GM21737 (cell line): ENCODE measurements at regions not wholly inside any gene's neighbourhood (a gene's known extent, or its start where the extent isn't known, plus 50 kb on each side); places are given as distances from the start of the nearest gene placed in this dataset.
"Not testable (repeated sequence)": the region's sequence is repeated elsewhere in the genome, so short reads cannot be mapped to it uniquely, and the experiment has no call there.

Experiments
- ATAC-seq: cut with Tn5 transposase; IDR thresholded peaks from one replicate; pipeline ENCODE4 v1.9.1; 2021; ENCODE audit warnings: mild to moderate bottlenecking, moderate library complexity; ENCODE audit not compliant: unreplicated experiment

- ATAC-seq, result no peak
These were observed 81.4 kb downstream of the RERGL start for GRCh38 chr12:18008642-18009041.

GRCh38 chr12:17999174-17999801 lies 90.7 kb downstream of the RERGL start:
- ATAC-seq, result no peak

GRCh38 chr12:17992002-17992656 lies 97.9 kb downstream of the RERGL start:
- ATAC-seq, result peak; percentile 91

- ATAC-seq, result no peak
These were observed 107.4 kb downstream of the RERGL start for GRCh38 chr12:17982556-17982955.

GRCh38 chr12:17976202-17976601 lies 113.8 kb downstream of the RERGL start:
- ATAC-seq, result no peak

GRCh38 chr12:17975763-17976162 lies 114.2 kb downstream of the RERGL start:
- no peak for ATAC-seq

GRCh38 chr12:17975239-17975638 lies 114.8 kb downstream of the RERGL start:
- no peak for ATAC-seq

GRCh38 chr12:17971850-17972249 lies 118.1 kb downstream of the RERGL start:
- no peak for ATAC-seq

- no peak for ATAC-seq
These were observed 135.2 kb downstream of the RERGL start for GRCh38 chr12:17954788-17955187.

- ATAC-seq, result no peak
These were observed 139.1 kb downstream of the RERGL start for GRCh38 chr12:17950898-17951297.

- no peak for ATAC-seq
These were observed 140.3 kb downstream of the RERGL start for GRCh38 chr12:17949558-17950141.

- no peak for ATAC-seq
These were observed 161.2 kb downstream of the RERGL start for GRCh38 chr12:17928708-17929366.

- ATAC-seq, result no peak
These were observed 172.0 kb downstream of the RERGL start for GRCh38 chr12:17918013-17918412.

- no peak for ATAC-seq
These were observed 205.4 kb downstream of the RERGL start for GRCh38 chr12:17884581-17884980.

GRCh38 chr12:17878714-17879113 lies 211.3 kb downstream of the RERGL start:
- ATAC-seq, result no peak

- no peak for ATAC-seq
These were observed 214.8 kb downstream of the RERGL start for GRCh38 chr12:17875230-17875629.

GRCh38 chr12:17866802-17867201 lies 223.2 kb downstream of the RERGL start:
- ATAC-seq, result no peak

GRCh38 chr12:17855548-17855947 lies 234.4 kb downstream of the RERGL start:
- not testable (repeated sequence) for ATAC-seq

GRCh38 chr12:17853054-17853453 lies 236.9 kb downstream of the RERGL start:
- ATAC-seq, result no peak

GRCh38 chr12:17841496-17841895 lies 248.5 kb downstream of the RERGL start:
- ATAC-seq, result no peak

GRCh38 chr12:17829813-17830212 lies 260.2 kb downstream of the RERGL start:
- ATAC-seq, result no peak

- no peak for ATAC-seq
These were observed 271.1 kb downstream of the RERGL start for GRCh38 chr12:17818931-17819330.
